ENCODE measurements at regions not wholly inside any gene's neighbourhood (a gene's known extent, or its start where the extent isn't known, plus 50 kb on each side); places are given as distances from the start of the nearest gene placed in this dataset.

DNA sequence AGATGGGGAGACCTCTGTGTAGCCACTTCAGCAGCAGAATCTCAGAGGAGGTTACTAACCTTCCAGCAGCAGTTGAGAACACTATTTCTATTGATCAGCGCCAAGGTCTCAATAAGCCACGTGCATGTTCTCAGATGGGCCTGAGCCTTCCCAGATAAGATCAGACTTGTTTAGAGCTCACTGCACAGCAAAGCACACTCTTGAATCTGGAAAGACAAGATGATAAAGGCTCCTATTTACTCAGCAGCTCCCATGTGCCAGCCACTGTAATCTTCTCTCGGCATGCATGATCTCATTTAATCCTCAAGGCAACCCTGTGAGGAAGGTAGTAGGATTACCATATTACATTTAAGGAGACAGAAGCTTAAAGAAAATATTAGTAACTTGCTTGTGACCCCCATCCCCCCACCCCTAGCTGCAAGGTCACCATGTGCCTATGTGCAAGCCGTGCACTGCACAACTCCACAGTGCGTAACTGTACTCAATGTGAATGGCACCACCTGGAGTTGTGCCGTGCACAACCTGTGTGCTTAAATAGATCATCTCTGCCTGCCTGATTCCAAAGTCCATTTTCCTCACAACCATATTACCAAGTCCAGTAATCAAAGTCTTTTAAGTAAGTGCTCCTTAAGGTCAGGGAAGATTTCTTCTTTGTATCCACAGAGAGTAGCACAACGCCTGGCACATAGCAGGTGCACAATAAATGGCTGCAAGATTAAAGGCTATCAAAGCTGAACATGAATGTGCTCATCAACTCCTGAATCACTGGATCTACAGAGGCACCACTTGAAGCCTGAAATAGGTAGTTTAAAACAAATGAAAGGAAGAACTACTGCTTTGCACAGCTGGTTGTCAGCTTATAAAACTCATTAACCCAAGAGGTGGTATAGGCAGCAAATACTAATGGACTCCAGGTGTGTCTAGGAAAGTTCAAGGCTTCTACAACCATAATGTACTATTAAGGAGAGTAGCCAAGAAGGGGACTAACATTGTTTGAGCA, 293.8 kb downstream of the BUD13 start:
- TF ChIP-seq, protein P1, sequence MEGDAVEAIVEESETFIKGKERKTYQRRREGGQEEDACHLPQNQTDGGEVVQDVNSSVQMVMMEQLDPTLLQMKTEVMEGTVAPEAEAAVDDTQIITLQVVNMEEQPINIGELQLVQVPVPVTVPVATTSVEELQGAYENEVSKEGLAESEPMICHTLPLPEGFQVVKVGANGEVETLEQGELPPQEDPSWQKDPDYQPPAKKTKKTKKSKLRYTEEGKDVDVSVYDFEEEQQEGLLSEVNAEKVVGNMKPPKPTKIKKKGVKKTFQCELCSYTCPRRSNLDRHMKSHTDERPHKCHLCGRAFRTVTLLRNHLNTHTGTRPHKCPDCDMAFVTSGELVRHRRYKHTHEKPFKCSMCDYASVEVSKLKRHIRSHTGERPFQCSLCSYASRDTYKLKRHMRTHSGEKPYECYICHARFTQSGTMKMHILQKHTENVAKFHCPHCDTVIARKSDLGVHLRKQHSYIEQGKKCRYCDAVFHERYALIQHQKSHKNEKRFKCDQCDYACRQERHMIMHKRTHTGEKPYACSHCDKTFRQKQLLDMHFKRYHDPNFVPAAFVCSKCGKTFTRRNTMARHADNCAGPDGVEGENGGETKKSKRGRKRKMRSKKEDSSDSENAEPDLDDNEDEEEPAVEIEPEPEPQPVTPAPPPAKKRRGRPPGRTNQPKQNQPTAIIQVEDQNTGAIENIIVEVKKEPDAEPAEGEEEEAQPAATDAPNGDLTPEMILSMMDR (IDR thresholded peaks at IDR 0.05; ENCODE audit: low read depth, low read length) = no peak
- TF ChIP-seq EZH2phosphoT487 (IDR thresholded peaks at IDR 0.05; ENCODE audit: low read depth) = no peak

Data from OCI-LY3 (cell line).